K562 (cell line): ENCODE measurements at regions not wholly inside any gene's neighbourhood (a gene's known extent, or its start where the extent isn't known, plus 50 kb on each side); places are given as distances from the start of the nearest gene placed in this dataset.

ENCODE experiments used
- ATAC-seq: fragments of 200-7000 bp; cut with Tn5 transposase; 3 replicates; pipeline ENCODE4 v1.9.1; 2020; ENCODE audit warnings: moderate library complexity
- BruUV-seq: library from RNA; stranded (reverse); fragments of 400-500 nt; replicated peaks from 2 replicates; lab custom pipeline; 2021; lab: Mats Ljungman, UMichigan
- CTCF ChIA-PET: fragments of 300-600 bp; formaldehyde crosslinking; extraction: SDS; loops from one replicate; lab custom pipeline; 2021; ENCODE audit warnings: low intra/inter-chr PET ratio; lab: Yijun Ruan, JAX
- POLR2A ChIA-PET: fragments of 300-600, 350-650 bp; sonication (Branson Sonifier 250); formaldehyde crosslinking; extraction: SDS; loops from one replicate; lab custom pipeline; 2021; ENCODE audit warnings: antibody characterized with exemption, inconsistent platforms; lab: Yijun Ruan, JAX
- DNase-seq, 4 experiments: peaks; one replicate each; pipeline versions ENCODE4 v3.0.0 to v3.0.0-alpha.2; 2011 to 2018; ENCODE audit warnings: low spot score in 3 of 4, mixed read lengths in 3 of 4; ENCODE audit errors: extremely low read depth in 1 of 4
- FAIRE-seq: peaks from 2 replicates; lab custom pipeline; 2011; peaks lifted over from hg19 to GRCh38; lab: Jason Lieb, UNC
- H2AFZ ChIP-seq: 2 replicates; pipeline ENCODE4 v1.6.0; 2011; ENCODE audit warnings: low read depth, low read length, control low read depth, inconsistent platforms
- H3K27ac ChIP-seq: fragments of 200-600 bp; 3 replicates; pipeline ENCODE4 v1.8.0; 2011; ENCODE audit warnings: low read depth, mild to moderate bottlenecking, control low read depth, inconsistent platforms, low read length, moderate library complexity, mixed read lengths; ENCODE audit errors: extremely low read depth
- H3K27me3 ChIP-seq, 2 experiments: fragments of 300-600 bp in 1 of 2; 2 replicates in 1 of 2; 3 replicates in 1 of 2; pipeline versions ENCODE4 v1.6.0 to v1.8.0; 2011; ENCODE audit warnings: inconsistent platforms in 2 of 2, low read length in 2 of 2, mild to moderate bottlenecking in 1 of 2, mixed read lengths in 1 of 2, moderate library complexity in 1 of 2; ENCODE audit not compliant: control insufficient read depth in 2 of 2, insufficient read depth in 2 of 2
- H3K36me3 ChIP-seq: fragments of 300-600 bp; 3 replicates; pipeline ENCODE4 v1.8.0; 2011; ENCODE audit warnings: mild to moderate bottlenecking, low read length, inconsistent platforms; ENCODE audit not compliant: control insufficient read depth, insufficient read depth
- H3K4me1 ChIP-seq, 2 experiments: fragments of 200-600 bp in 1 of 2; replicated peaks in 1 of 2; 2 replicates in 1 of 2; 3 replicates in 1 of 2; pipeline versions ENCODE4 v1.5.1 to v1.8.0; 2011; ENCODE audit warnings: inconsistent platforms in 2 of 2, low read length in 2 of 2, mild to moderate bottlenecking in 1 of 2, mixed read lengths in 1 of 2, moderate library complexity in 1 of 2; ENCODE audit not compliant: control insufficient read depth in 2 of 2, insufficient read depth in 2 of 2
- H3K4me2 ChIP-seq: 2 replicates; pipeline ENCODE4 v1.6.1; 2011; ENCODE audit warnings: low read length, control low read depth, inconsistent platforms, mixed read lengths; ENCODE audit not compliant: insufficient read depth
- H3K4me3 ChIP-seq: fragments of 200-600 bp; sonication (generic), shearing (Covaris generic); 2 replicates; pipeline ENCODE4 v1.5.1; 2016; ENCODE audit warnings: control low read depth, inconsistent platforms
- H3K79me2 ChIP-seq: fragments of 200-600 bp; 3 replicates; pipeline ENCODE4 v1.8.0; 2011; ENCODE audit warnings: low read length, inconsistent platforms; ENCODE audit not compliant: control insufficient read depth, insufficient read depth
- H3K9ac ChIP-seq, 2 experiments: 2 replicates each; pipeline versions ENCODE4 v1.6.0 to v1.6.1; 2011; ENCODE audit warnings: low read depth in 2 of 2, low read length in 2 of 2, control low read depth in 1 of 2, inconsistent platforms in 1 of 2, mild to moderate bottlenecking in 1 of 2, mixed read lengths in 1 of 2; ENCODE audit not compliant: insufficient read depth in 1 of 2
- H3K9me1 ChIP-seq: one replicate; pipeline ENCODE4 v1.6.0; 2011; ENCODE audit warnings: inconsistent platforms, mild to moderate bottlenecking, low read length, moderate library complexity; ENCODE audit not compliant: control insufficient read depth, insufficient read depth
- H3K9me3 ChIP-seq: replicated peaks from 2 replicates; pipeline ENCODE4 v1.5.1; 2011; ENCODE audit warnings: low read depth, low read length, inconsistent platforms; ENCODE audit not compliant: control insufficient read depth, insufficient read depth
- H4K20me1 ChIP-seq: replicated peaks from 2 replicates; pipeline ENCODE4 v1.6.1; 2011; ENCODE audit warnings: low read length, inconsistent platforms, mixed read lengths; ENCODE audit not compliant: control insufficient read depth, insufficient read depth
- ARID4B ChIP-seq: sonication (generic); formaldehyde crosslinking; IDR thresholded peaks from 2 replicates; pipeline ENCODE4 v1.8.0; 2022; ENCODE audit warnings: mild to moderate bottlenecking, missing genetic modification reagents
- DDX20 ChIP-seq: fragments of 450-650 bp; IDR thresholded peaks from 2 replicates; pipeline ENCODE4 v1.6.1; 2016; ENCODE audit warnings: missing genetic modification characterization, low read depth, mild to moderate bottlenecking, missing compliant biosample characterization, moderate library complexity
- FOXO4 ChIP-seq: fragments of 450-650 bp; formaldehyde crosslinking; IDR thresholded peaks from 2 replicates; pipeline ENCODE4 v1.4.0; 2020; ENCODE audit warnings: mild to moderate bottlenecking, moderate library complexity
- HDAC8 ChIP-seq: fragments of 450-650 bp; IDR thresholded peaks from 2 replicates; pipeline ENCODE4 v1.6.1; 2016; ENCODE audit warnings: mild to moderate bottlenecking, missing genetic modification characterization, moderate library complexity, missing compliant biosample characterization
- KLF6 ChIP-seq: fragments of 250-450 bp; sonication (Bioruptor Pico); IDR thresholded peaks from 2 replicates; pipeline ENCODE4 v1.4.0; 2020; ENCODE audit warnings: mild to moderate bottlenecking, moderate library complexity, borderline replicate concordance
- MTA3 ChIP-seq: fragments of 450-650 bp; formaldehyde crosslinking; IDR thresholded peaks from 2 replicates; pipeline ENCODE4 v1.6.1; 2017; ENCODE audit warnings: mild to moderate bottlenecking, borderline replicate concordance
- MTF1 ChIP-seq: fragments of 250-450 bp; sonication (Bioruptor Pico); IDR thresholded peaks from 2 replicates; pipeline ENCODE4 v1.9.0; 2021; ENCODE audit warnings: moderate library complexity, mild to moderate bottlenecking, inconsistent platforms, borderline replicate concordance
- SMAD3 ChIP-seq: fragments of 450-650 bp; formaldehyde crosslinking; conservative IDR thresholded peaks from 2 replicates; pipeline ENCODE4 v1.4.0; 2020; ENCODE audit warnings: mild to moderate bottlenecking
- SMARCC2 ChIP-seq: fragments of 450-650 bp; IDR thresholded peaks from 2 replicates; pipeline ENCODE4 v1.6.1; 2017; ENCODE audit warnings: antibody characterized with exemption, moderate library complexity, mild to moderate bottlenecking, low read depth
- THRAP3 ChIP-seq: fragments of 450-650 bp; IDR thresholded peaks from 2 replicates; pipeline ENCODE4 v1.6.1; 2016; ENCODE audit warnings: mild to moderate bottlenecking, inconsistent platforms, borderline replicate concordance
- ZFP91 ChIP-seq: sonication (generic); formaldehyde crosslinking; IDR thresholded peaks from 2 replicates; pipeline ENCODE4 v1.8.0; 2022; ENCODE audit warnings: mild to moderate bottlenecking, missing genetic modification reagents
- ZNF3 ChIP-seq: fragments of 250-450 bp; sonication (Bioruptor Pico); IDR thresholded peaks from 2 replicates; pipeline ENCODE4 v1.5.0; 2021; ENCODE audit warnings: mild to moderate bottlenecking, moderate library complexity
- ZNF764 ChIP-seq: fragments of 250-450 bp; sonication (Bioruptor Pico); IDR thresholded peaks from 2 replicates; pipeline ENCODE4 v1.4.0; 2020; ENCODE audit warnings: low read depth, mild to moderate bottlenecking, moderate library complexity
- WGBS: fragments of 100-300 bp; shearing (Covaris generic); methylation state at CpG from one replicate; pipeline ENCODE4 v1.1.6; 2016; ENCODE audit warnings: low coverage, mixed read lengths; ENCODE audit not compliant: insufficient coverage; ENCODE audit errors: missing lambda C conversion rate; 5-methylcytosine and 5-hydroxymethylcytosine counted together
- in situ Hi-C: fragments of 300-500 bp; cut with MboI; formaldehyde crosslinking; loops from 4 replicates; pipeline ENCODE4 v1.15.0; 2018; ENCODE audit warnings: inconsistent platforms, mixed read lengths
- intact Hi-C: fragments of 100-400 bp; cut with micrococcal nuclease; formaldehyde crosslinking; loops from 2 replicates; pipeline ENCODE4 v1.14.2; 2022

- TF ChIP-seq MTF1 (no peak), MTA3 (no peak), HDAC8 (tag) (no peak), SMAD3 (CRISPR knock-in tag) (no peak), ZNF764 (CRISPR knock-in tag) (no peak)
Observed at GRCh38 chr18:78407466-78407844, 572.2 kb upstream of the SALL3 start (continued).

- ATAC-seq (no peak), DNase-seq (no peak), FAIRE-seq (no peak)
- ChIA-PET CTCF (no interaction called here), POLR2A (interaction anchor here (0.5 kb wide), 1 partner anchor 40 kb away, joined by 4 read pairs; no protein-coding TSS in a partner anchor)
- 6% methylated on average over 17 of the region's 17 CpGs for WGBS
- H4K20me1 ChIP-seq: no peaks in the 10 kb centered on the region
- no peak overlapping the region for H3K4me2 ChIP-seq
- H3K27ac ChIP-seq: no peak overlapping the region
- no peaks in the 10 kb centered on the region for H3K9me3 ChIP-seq
- no peaks in the 10 kb centered on the region for H3K36me3 ChIP-seq
- no peak overlapping the region for H2AFZ ChIP-seq
- no peaks in the 10 kb centered on the region for H3K9me1 ChIP-seq
- in situ Hi-C loops: no loop called here
- H3K4me1 ChIP-seq: no peaks in the 10 kb centered on the region
- BruUV-seq: no TSS peak
- H3K27me3 ChIP-seq: peaks cover 0 to 19% of the 10 kb centered on the region in 2 experiments; a peak in 3 of 5 replicates
- no peaks in the 10 kb centered on the region for H3K79me2 ChIP-seq
- no peak overlapping the region for H3K4me3 ChIP-seq
- intact Hi-C loops: no loop called here
- no peak overlapping the region for H3K9ac ChIP-seq
- TF ChIP-seq ZNF3 (CRISPR knock-in tag) (no peak), KLF6 (no peak), FOXO4 (CRISPR knock-in tag) (no peak), SMARCC2 (no peak), ZFP91 (CRISPR knock-in tag) (no peak), DDX20 (no peak), ZNF764 (CRISPR knock-in tag) (no peak), THRAP3 (no peak), ARID4B (CRISPR knock-in tag) (no peak)
Observed at GRCh38 chr18:78408623-78409022, 571.0 kb upstream of the SALL3 start.
